GM18870 (cell line): ENCODE measurements at regions not wholly inside any gene's neighbourhood (a gene's known extent, or its start where the extent isn't known, plus 50 kb on each side); places are given as distances from the start of the nearest gene placed in this dataset.
"Not testable (repeated sequence)": the region's sequence is repeated elsewhere in the genome, so short reads cannot be mapped to it uniquely, and the experiment has no call there.

Source experiments
- ATAC-seq: cut with Tn5 transposase; IDR thresholded peaks from one replicate; pipeline ENCODE4 v1.9.1; 2021; ENCODE audit warnings: moderate library complexity; ENCODE audit not compliant: unreplicated experiment

DNA sequence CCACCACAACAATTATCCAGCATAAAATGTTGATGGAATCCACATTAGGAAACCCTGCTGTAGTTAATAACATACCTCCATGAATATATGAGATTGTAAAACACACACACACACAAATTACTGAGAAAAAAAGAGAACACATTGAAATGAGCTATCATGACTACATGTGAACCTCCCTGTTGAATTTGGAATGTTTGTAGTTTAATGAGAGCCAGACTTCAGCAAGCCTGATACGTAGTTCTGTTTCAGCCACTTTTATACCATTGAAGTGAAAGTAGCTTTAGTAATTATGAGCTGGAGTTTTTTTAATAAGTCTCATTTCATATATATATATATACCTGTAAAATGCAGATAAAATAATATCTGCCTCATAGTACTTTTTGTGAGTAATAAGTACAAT lies 1146.4 kb downstream of the NAALADL2 start:
- ATAC-seq: no peak

DNA sequence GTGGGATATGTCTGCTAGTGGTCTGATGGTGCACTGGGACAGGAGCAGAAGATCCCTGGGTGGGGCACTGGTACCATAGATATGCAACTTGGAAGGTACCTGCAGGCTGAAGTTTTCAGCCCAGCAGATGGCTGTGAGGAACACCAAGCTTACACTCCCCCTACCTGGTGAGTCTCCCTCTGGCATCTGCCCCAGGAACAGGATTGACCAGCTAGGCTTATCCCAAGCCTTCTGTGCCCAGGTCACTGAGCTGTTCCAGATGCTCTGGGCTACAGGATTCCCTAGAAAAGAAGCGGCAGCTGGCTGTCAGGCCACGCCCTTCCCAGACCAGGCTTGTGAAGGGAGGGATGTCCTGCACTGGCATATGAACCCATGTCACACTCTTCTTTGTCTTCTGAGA lies 1130.0 kb downstream of the NAALADL2 start:
- no peak for ATAC-seq

DNA sequence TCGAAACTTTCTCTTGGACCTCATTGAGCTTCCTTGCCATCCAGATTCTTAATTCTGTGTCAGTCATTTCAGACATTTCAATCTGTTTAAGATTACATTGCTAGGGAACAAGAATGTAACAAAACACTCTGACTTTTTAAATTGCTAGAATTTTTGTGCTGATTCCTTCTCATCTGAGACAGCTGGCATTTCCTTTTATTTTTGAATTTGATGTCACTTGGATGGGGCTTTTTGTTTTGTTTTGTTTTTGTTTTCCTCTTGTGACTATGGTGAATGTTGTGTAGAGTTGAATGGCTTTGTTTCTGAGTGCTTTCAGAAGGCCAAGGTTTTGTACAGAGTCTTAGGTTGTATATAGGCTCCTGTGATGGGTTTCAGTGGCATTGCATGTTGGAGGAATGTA lies 1129.3 kb downstream of the NAALADL2 start:
- no peak for ATAC-seq

DNA sequence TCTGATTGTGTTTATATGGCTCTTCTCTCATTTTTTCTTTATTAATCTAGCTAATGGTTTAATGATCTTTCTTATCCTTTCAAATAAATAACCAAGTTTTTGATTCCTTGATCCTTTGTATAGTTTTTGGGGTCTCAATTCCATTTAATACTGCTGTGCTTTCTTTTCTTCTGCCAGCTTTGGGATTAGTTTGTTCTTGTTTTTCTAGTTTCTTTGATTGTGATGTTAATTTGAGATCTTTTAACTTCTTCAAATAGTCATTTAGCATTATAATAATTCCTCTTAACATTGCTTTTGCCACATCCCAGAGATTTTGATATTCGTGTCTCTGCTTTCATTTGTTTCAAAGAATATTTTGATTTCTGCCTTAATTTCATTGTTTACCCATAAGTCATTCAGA lies 1126.6 kb downstream of the NAALADL2 start:
- ATAC-seq: no peak

DNA sequence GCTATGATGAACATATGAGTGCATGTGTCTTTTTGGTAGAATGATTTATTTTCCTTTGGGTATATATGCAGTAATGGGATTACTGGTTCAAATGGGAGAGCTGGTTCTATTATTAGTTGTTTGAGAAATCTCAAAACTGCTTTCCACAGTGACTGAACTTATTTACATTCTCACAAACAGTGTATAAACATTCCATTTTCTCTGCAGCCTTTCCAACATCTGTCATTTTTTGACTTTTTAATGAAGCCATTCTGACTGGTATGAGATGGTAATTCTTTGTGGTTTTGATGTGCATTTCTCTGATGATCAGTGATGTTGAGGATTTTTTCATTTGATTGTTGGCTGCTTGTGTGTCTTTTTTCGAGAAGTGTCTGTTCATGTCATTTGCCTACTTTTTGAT lies 1124.2 kb downstream of the NAALADL2 start:
- no peak for ATAC-seq

DNA sequence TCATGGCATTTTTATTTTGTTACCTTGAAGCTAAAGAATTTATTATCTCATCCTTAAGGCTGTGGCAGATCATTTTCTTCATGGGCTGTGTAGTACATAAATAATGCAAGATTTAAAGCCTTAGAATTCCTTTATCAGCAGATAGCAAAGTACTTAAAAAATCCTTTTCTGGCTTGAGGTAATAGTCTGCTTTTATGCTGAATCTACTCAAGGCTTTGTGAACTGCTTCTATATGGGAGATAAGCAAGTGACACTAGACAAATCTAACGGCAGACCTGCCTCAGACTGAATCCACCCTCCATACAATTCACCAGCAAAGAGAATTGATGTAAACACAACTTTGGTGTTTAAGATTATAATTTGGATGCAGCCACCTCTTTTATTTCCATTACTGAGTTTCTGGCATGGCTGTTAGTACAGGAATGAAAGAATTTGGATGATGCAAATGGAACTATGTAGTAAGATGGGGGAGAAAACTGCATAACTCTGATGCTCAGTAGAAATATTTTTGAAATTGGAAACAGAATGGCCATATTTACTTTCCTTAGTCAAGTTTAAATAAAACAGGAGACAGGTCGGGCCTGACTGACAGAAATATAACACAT lies 1121.5 kb downstream of the NAALADL2 start:
- no peak for ATAC-seq

DNA sequence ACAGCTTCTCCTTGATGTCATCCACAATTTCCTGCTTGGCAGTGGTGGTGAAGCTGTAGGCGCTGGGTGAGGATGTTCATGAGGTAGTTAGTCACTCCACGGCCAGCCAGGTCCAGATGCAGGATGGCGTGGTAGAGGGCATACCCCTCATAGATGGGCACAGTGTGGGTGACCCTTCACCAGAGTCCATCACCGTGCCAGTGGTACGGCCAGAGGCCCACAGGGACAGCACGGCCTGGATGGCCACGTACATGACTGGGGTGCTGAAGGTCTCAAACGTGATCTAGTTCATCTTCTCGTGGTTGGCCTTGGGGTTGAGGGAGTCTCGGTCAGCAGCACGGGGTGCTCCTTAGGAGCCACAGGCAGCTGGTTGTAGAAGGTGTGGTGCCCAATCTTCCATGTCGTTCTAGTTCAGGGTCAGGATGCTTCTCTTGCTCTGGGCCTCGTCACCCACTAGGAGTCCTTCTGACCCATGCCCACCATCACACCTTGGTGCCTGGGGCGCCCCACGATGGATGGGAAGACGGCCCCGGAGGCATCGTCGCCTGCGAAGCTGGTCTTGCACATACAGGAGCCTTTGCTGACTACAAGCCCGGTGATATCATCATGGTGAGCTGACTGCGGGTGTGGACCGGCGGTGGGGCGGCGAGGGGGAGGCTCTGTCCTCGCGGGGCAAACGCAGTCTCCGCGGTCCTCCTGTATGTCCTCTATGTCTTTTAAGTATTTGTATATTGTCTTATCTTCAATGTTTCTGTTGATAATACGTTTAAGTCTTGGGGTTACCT lies 1119.0 kb downstream of the NAALADL2 start:
- no peak for ATAC-seq

DNA sequence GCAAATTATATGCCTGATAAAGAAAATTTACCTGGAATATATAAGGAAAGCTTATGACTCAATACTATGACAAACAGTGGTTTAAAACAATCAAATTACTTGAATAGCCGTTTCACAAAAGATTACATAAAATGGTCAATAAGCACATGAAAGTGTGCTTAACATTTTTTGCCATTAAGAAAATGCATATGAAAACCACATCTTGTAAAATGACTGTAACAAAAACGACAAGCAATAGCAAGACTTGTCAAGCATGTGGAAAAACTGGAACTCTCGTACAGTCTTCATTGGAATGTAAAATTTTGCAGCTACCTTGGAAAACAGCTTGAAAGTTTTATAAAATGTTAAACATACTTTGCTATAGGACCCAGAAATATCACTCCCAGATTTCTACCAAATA lies 1110.3 kb downstream of the NAALADL2 start:
- no peak for ATAC-seq

DNA sequence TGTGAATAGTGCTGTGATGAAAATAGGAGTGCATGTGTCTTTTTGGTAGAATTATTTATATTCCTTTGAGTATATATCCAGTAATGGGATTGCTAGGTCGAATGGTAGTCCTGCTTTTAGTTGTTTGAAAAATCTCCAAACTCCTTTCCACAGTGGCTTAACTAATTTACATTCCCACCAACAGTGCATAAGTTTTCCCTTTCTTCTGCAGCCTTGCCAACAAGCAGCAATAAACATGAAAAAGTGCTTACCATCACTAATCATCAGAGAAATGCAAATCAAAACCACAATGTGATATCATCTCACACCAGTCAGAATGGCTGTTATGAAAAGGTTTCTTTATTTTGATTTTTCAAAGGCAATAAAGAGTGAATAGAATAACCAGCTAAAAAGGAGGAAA lies 1105.9 kb downstream of the NAALADL2 start:
- ATAC-seq: no peak

DNA sequence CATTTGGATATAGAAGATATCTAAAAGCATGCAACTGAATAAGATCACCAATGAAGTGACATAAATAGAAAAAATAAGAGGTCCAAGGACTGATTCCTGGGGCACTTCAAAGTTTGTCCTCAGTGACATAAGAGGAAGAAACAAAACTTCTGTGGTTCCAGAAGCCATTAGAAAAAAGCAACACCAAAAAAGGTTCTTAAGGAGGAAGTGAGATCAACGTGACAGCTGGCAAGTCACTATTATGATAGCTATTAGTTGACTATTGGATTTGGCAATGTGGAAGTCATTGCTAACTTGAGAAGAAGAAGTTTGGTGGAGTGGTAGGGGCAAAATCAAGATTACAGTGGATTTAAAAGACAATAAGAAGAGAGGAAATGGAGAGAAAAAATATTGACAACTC lies 1098.3 kb downstream of the NAALADL2 start:
- ATAC-seq: no peak

DNA sequence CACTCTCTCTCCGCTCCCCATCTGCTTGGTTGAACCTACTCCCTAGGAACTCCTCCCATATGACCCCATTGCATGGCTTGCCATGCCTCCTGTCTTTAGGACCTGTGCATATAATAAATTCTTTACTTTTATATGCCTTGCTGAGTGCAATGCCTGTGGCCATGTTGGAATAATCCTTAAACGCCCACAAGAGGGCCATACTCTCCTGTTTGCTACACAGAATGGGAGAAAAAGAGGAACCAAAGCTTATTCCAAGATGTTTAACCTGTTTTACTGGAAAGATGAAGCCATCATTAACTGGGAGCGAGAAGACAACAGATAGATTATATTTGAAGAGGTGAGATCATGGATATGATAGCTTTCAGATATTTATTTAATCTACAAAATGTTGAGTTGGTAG lies 1097.8 kb downstream of the NAALADL2 start:
- no peak for ATAC-seq

DNA sequence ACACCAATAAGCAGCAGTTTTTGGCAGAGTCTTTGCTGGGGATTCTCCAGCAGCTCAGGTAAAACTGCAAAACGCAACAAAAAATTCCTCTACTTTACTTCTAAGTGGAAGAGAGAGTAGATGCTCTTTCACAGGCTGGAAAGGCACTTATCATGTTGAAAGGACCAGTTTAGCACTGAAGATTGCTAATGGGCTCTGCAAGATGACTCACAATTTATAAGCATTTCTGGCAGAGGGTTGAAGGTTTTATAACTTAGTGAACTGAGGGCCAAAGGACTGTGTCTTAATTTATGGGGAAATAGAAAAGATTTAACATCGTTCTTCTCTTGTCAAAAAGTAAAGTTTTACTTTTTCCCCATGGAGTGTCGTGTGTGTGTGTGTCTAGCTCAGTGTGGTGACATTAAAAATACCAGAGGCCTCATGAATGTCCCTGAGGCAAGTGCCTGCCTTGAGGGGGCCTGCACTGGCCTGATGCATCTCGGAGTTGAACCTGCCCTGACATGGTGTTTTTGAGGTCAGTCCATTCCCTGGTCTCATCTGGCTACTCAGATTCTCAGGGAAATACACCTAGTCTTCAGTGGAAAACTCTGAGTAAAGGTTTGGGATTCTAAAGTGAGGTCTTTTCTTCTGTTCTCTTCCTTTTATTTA lies 1092.0 kb downstream of the NAALADL2 start:
- no peak for ATAC-seq

DNA sequence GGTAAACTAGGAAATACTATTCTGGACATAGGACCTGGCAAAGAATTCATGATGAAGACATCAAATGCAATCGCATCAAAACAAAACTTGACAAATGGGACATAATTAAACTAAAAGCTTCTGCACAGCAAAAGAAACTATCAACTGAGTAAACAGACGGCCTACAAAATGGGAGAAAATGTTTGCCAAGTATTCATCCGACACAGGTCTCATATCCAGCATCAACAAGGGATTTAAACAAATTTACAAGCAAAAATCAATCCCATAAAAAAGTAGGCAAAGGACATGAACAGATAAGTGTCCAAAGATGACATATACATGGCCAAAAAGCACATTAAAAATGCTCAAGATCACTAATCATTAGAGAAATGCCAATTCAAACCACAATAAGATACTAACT lies 1088.9 kb downstream of the NAALADL2 start:
- no peak for ATAC-seq

DNA sequence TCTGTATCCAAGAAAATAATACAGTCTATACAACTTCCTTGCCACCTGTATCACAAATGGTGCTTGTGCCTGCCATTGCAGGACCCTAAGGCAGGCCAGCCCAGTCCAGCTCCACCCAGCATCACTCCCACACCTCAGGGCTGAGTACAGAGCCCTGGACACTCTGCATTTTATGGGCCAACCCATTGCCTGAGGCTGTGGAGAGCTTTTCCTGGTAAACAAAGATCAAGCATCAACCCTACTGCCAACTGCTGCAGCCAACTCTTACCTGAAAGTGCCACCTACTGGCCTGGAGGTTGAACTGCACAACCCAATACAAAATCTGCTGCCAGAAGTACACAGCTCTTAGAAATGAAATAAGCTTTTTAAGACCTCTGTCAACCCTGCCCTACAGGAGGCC lies 1082.2 kb downstream of the NAALADL2 start:
- ATAC-seq: peak; percentile 72

DNA sequence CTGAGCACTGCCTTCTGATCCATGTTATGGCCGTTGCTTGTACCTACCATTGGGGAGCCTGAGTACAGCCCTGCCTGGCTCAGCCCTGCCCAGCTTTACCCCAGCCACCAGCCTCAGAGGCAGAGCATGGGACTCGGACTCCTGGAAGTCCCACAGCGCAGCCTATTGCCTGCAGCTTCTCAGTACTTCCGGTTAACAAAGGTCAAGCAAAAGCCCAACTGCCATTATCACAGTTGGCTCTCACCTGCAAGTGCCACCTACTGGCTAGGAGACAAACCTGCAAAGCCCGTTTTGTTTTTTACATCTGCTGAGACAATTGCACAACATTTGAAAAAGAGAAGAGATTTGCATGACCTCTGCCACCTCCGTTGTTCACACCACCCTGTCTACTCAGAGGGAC lies 1081.7 kb downstream of the NAALADL2 start:
- peak; percentile 28 for ATAC-seq

DNA sequence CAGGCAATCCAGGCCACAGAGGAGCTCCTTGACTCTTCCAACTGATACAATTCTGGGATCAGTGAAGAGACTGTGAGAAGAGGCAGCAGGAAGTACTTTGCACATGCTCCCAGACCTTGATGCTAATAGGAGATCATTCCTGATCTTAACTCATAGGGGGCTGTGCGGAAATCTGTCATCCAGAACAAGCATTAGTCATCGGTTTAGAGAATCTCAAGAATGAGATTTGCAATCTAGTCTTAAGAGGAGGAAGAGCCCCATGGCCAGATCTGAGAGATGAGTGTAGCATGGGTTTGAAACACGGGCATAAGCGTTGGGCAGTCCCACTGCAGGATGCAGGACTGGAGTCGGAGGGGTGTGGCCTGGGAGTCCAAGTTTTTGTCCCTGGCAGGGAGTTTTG lies 1081.1 kb downstream of the NAALADL2 start:
- no peak for ATAC-seq

DNA sequence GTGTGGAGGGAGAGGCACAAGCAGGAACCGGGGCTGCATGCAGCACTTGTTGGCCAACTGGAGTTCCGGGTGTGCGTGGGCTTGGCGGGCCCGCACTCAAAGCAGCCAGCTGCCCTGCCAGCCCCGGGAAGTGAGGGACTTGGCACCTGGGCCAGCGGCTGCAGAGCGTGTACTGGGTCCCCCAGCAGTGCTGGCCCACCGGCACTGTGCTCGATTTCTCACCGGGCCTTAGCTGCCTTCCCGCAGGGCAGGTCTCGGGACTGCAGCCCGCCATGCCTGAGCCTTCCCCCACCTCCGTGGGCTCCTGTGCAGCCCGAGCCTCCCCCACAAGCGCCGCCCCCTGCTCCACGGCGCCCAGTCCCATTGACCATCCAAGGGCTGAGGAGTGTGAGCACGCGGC lies 1078.2 kb downstream of the NAALADL2 start:
- not testable (repeated sequence) for ATAC-seq

DNA sequence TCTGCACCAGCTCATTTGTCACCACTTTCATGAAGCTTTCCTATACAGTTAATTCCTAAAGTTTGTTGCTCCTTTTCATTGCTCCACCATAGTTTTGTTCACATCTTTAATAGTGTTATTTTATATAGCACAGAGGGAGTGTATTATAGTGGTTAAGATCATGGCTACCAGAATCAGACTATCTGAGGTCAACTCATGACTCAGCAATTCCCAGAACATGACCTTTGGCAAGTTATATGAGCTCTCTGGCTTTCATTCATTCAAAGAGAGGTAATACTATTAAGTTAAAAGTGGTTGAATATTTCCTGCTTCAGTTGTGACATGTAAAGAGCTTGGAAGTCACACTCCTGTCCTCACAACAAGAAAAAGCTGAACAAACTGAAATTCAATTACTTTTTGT lies 1073.5 kb downstream of the NAALADL2 start:
- ATAC-seq: no peak

DNA sequence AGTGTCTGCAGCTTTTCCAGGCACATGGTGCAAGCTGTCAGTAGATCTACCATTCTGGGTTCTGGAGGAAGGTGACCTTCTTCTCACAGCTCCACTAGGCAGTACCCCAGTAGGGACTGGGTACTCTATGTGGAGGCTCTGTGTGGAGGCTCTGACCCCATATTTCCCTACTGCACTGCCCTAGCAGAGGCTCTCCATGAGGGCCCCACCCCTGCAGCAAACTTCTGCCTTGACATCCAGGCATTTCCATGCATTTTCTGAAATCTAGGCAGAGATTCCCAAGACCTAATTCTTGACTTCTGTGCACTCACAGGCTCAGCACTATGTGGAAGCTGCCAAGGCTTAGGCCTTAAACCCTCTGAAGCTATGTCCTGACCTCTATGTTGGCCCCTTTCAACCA lies 1060.0 kb downstream of the NAALADL2 start:
- ATAC-seq: no peak

DNA sequence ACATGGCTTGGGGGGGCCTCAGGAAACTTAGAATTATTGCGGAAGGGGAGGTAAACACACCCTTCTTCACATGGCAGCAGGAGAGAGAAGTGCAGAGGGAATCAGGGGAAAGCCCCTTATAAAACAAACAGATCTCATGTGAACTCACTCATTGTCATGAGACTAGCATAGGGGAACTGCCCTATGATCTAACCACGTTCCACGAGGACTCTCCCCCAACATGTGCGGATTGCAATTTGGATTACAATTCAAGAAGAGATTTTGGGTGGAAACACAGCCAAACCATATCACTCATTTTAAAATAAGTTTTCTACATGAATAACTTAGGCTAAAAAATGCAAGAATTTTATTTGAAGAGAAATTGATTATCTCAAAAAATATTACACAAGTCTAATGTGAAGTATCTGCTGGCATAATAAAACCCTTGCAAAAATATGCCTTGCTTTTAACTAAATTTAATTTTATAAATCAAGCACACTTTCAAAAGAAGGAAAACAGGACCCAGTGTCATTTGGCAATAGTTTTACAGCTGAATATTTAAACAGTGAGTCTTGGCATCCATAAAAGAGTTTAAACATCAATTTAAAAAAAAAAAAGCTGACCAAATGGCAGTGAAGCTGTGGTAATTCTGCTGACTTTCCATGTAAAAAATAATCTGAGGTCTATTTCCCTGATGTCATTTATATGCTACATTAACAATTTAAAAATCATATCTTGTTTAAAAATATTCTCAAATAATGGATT lies 1057.2 kb downstream of the NAALADL2 start:
- ATAC-seq: no peak

DNA sequence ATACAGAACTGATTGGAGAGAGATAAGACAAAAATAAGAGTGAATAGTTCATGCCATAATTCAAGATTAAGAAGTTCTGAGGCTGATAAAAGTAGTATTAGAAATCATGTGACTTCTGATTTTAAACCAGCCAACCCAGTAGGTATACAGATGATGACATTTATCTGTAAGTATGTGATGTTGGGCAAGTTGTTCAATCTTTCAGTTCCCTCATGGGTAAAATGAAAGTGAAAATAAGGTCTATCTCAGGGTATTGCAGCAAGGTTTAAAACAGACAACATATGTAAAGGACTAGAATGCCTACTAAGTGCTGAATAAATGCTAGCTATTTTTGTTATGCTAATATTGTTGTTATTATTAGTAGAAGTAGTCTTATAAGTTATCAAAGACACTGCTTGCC lies 1055.7 kb downstream of the NAALADL2 start:
- ATAC-seq: peak; percentile 64

DNA sequence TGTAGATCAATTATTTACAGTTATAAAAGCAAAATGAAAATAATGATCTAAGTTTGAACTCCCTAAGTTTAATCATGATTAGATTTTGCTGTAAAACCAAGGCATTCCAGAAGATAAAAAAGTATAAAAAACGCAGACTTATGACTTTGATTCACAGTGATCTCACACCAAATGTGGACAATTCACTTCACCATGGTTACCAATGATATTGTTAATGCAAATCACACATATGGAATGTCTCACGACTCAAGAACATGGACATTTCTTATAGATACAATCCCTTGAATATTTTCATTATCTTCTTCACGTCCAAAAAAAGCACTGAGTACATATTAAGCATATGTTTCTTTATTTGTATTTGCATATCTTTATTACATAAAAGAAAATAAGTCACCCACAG lies 1054.2 kb downstream of the NAALADL2 start:
- no peak for ATAC-seq
